ENCODE measurements at regions not wholly inside any gene's neighbourhood (a gene's known extent, or its start where the extent isn't known, plus 50 kb on each side); places are given as distances from the start of the nearest gene placed in this dataset.

GRCh38 chr6:74128536-74128935 is 432.5 kb downstream of the CD109 start:
- H3K9ac ChIP-seq (ENCODE audit: low read depth, low read length): no peak overlapping the region
- H3K79me2 ChIP-seq (ENCODE audit: insufficient read depth, low read length): no peaks in the 10 kb centered on the region
- ATAC-seq (ENCODE audit: insufficient read depth, low read depth) (no peak), DNase-seq (no peak)
- H3K36me3 ChIP-seq (ENCODE audit: insufficient read depth, low read length): no peaks in the 10 kb centered on the region
- no peaks in the 10 kb centered on the region for H3K27me3 ChIP-seq (ENCODE audit: insufficient read depth, low read length, poor library complexity)
- no peak overlapping the region for H2AFZ ChIP-seq (ENCODE audit: low read depth, low read length)
- H3K27ac ChIP-seq (ENCODE audit: low read length): no peak overlapping the region
- no peak for TF ChIP-seq CTCF (IDR thresholded peaks at IDR 0.05; ENCODE audit: borderline replicate concordance, extremely low read depth, low read length, poor library complexity, severe bottlenecking)
- no peak for TF ChIP-seq EZH2 (IDR thresholded peaks at IDR 0.05; ENCODE audit: borderline replicate concordance, low read depth, low read length, severe bottlenecking)
- no peaks in the 10 kb centered on the region for H3K9me3 ChIP-seq (ENCODE audit: insufficient read depth, low read length, severe bottlenecking)
- H3K4me2 ChIP-seq (ENCODE audit: insufficient read depth, low read length): no peak overlapping the region
- H3K4me3 ChIP-seq (ENCODE audit: low read depth in 1 of 2, low read length in 2 of 2): no peak overlapping the region
- H3K4me1 ChIP-seq (ENCODE audit: insufficient read depth, low read length): no peaks in the 10 kb centered on the region
- H4K20me1 ChIP-seq (ENCODE audit: insufficient read depth, low read length): no peaks in the 10 kb centered on the region

- TF ChIP-seq EZH2 (IDR thresholded peaks at IDR 0.05; ENCODE audit: borderline replicate concordance, low read depth, low read length, severe bottlenecking) (no peak), CTCF (IDR thresholded peaks at IDR 0.05; ENCODE audit: borderline replicate concordance, extremely low read depth, low read length, poor library complexity, severe bottlenecking) (no peak)
- no peaks in the 10 kb centered on the region for H4K20me1 ChIP-seq (ENCODE audit: insufficient read depth, low read length)
- H2AFZ ChIP-seq (ENCODE audit: low read depth, low read length): no peak overlapping the region
- ATAC-seq (ENCODE audit: insufficient read depth, low read depth) (no peak), DNase-seq (no peak)
- H3K4me3 ChIP-seq (ENCODE audit: low read depth in 1 of 2, low read length in 2 of 2): no peak overlapping the region
- no peak overlapping the region for H3K9ac ChIP-seq (ENCODE audit: low read depth, low read length)
- H3K27ac ChIP-seq (ENCODE audit: low read length): no peak overlapping the region
- no peak overlapping the region for H3K4me2 ChIP-seq (ENCODE audit: insufficient read depth, low read length)
- no peaks in the 10 kb centered on the region for H3K4me1 ChIP-seq (ENCODE audit: insufficient read depth, low read length)
- H3K9me3 ChIP-seq (ENCODE audit: insufficient read depth, low read length, severe bottlenecking): no peaks in the 10 kb centered on the region
- no peaks in the 10 kb centered on the region for H3K36me3 ChIP-seq (ENCODE audit: insufficient read depth, low read length)
- H3K79me2 ChIP-seq (ENCODE audit: insufficient read depth, low read length): no peaks in the 10 kb centered on the region
- H3K27me3 ChIP-seq (ENCODE audit: insufficient read depth, low read length, poor library complexity): no peaks in the 10 kb centered on the region
Observed at GRCh38 chr6:74117113-74117512, 421.1 kb downstream of the CD109 start.

GRCh38 chr6:74115674-74116073 is 419.7 kb downstream of the CD109 start:
- TF ChIP-seq CTCF (IDR thresholded peaks at IDR 0.05; ENCODE audit: borderline replicate concordance, extremely low read depth, low read length, poor library complexity, severe bottlenecking): no peak
- TF ChIP-seq EZH2 (IDR thresholded peaks at IDR 0.05; ENCODE audit: borderline replicate concordance, low read depth, low read length, severe bottlenecking): no peak
- ATAC-seq (ENCODE audit: insufficient read depth, low read depth) (no peak), DNase-seq (no peak)
- no peak overlapping the region for H3K4me2 ChIP-seq (ENCODE audit: insufficient read depth, low read length)
- H3K9me3 ChIP-seq (ENCODE audit: insufficient read depth, low read length, severe bottlenecking): no peaks in the 10 kb centered on the region
- no peak overlapping the region for H3K4me3 ChIP-seq (ENCODE audit: low read depth in 1 of 2, low read length in 2 of 2)
- no peak overlapping the region for H3K27ac ChIP-seq (ENCODE audit: low read length)
- H3K79me2 ChIP-seq (ENCODE audit: insufficient read depth, low read length): no peaks in the 10 kb centered on the region
- H3K27me3 ChIP-seq (ENCODE audit: insufficient read depth, low read length, poor library complexity): no peaks in the 10 kb centered on the region
- no peaks in the 10 kb centered on the region for H3K36me3 ChIP-seq (ENCODE audit: insufficient read depth, low read length)
- no peaks in the 10 kb centered on the region for H4K20me1 ChIP-seq (ENCODE audit: insufficient read depth, low read length)
- H3K4me1 ChIP-seq (ENCODE audit: insufficient read depth, low read length): no peaks in the 10 kb centered on the region
- no peak overlapping the region for H3K9ac ChIP-seq (ENCODE audit: low read depth, low read length)
- H2AFZ ChIP-seq (ENCODE audit: low read depth, low read length): no peak overlapping the region

GRCh38 chr6:74114428-74114827 is 418.4 kb downstream of the CD109 start:
- TF ChIP-seq CTCF (IDR thresholded peaks at IDR 0.05; ENCODE audit: borderline replicate concordance, extremely low read depth, low read length, poor library complexity, severe bottlenecking) (no peak), EZH2 (IDR thresholded peaks at IDR 0.05; ENCODE audit: borderline replicate concordance, low read depth, low read length, severe bottlenecking) (no peak)
- H3K4me1 ChIP-seq (ENCODE audit: insufficient read depth, low read length): no peaks in the 10 kb centered on the region
- no peaks in the 10 kb centered on the region for H3K9me3 ChIP-seq (ENCODE audit: insufficient read depth, low read length, severe bottlenecking)
- ATAC-seq (ENCODE audit: insufficient read depth, low read depth) (no peak), DNase-seq (no peak)
- no peaks in the 10 kb centered on the region for H3K27me3 ChIP-seq (ENCODE audit: insufficient read depth, low read length, poor library complexity)
- no peak overlapping the region for H3K27ac ChIP-seq (ENCODE audit: low read length)
- no peak overlapping the region for H3K9ac ChIP-seq (ENCODE audit: low read depth, low read length)
- no peak overlapping the region for H2AFZ ChIP-seq (ENCODE audit: low read depth, low read length)
- no peaks in the 10 kb centered on the region for H3K36me3 ChIP-seq (ENCODE audit: insufficient read depth, low read length)
- H3K79me2 ChIP-seq (ENCODE audit: insufficient read depth, low read length): no peaks in the 10 kb centered on the region
- H3K4me2 ChIP-seq (ENCODE audit: insufficient read depth, low read length): no peak overlapping the region
- no peaks in the 10 kb centered on the region for H4K20me1 ChIP-seq (ENCODE audit: insufficient read depth, low read length)
- H3K4me3 ChIP-seq (ENCODE audit: low read depth in 1 of 2, low read length in 2 of 2): no peak overlapping the region
